ENCODE measurements at regions not wholly inside any gene's neighbourhood (a gene's known extent, or its start where the extent isn't known, plus 50 kb on each side); places are given as distances from the start of the nearest gene placed in this dataset.
"Not testable (repeated sequence)": the region's sequence is repeated elsewhere in the genome, so short reads cannot be mapped to it uniquely, and the experiment has no call there.

GRCh38 chr2:107751936-107752335 lies 74.8 kb upstream of the RGPD4 start:
- Mint-ChIP-seq H3K27me3 (ENCODE audit: insufficient read depth, unreplicated experiment) (no peaks in the 10 kb centered on the region), H3K36me3 (ENCODE audit: insufficient read depth, unreplicated experiment) (no peaks in the 10 kb centered on the region), H3K4me3 (ENCODE audit: unreplicated experiment) (no peak overlapping the region), H3K9me3 (ENCODE audit: unreplicated experiment) (no peaks in the 10 kb centered on the region), H3K4me1 (ENCODE audit: low read depth, unreplicated experiment) (no peaks in the 10 kb centered on the region), H3K27ac (ENCODE audit: unreplicated experiment) (no peak overlapping the region)
- Histone ChIP-seq H3K27me3 (replicated peaks; ENCODE audit: control insufficient read depth, insufficient read depth, low read length) (no peaks in the 10 kb centered on the region), H3K9me3 (no peaks in the 10 kb centered on the region), H3K36me3 (ENCODE audit: control insufficient read depth, insufficient read depth, low read length) (no peaks in the 10 kb centered on the region), H3K4me3 (ENCODE audit: low read depth, low read length) (no peak overlapping the region), H3K4me1 (no peaks in the 10 kb centered on the region)
- ChIA-PET POLR2A (no interaction called here), CTCF (no interaction called here)
- BruUV-seq (replicated peaks), result no TSS peak
- intact Hi-C loops (cut with micrococcal nuclease; ENCODE audit: unreplicated experiment), result no loop called here
- no peak for DNase-seq
- no peak for TF ChIP-seq CTCF (IDR thresholded peaks at IDR 0.05; ENCODE audit: insufficient read depth in 1 of 2, low read depth in 1 of 2, low read length in 1 of 2, severe bottlenecking in 1 of 2, unreplicated experiment in 1 of 2)

GRCh38 chr2:107753806-107754205 lies 72.9 kb upstream of the RGPD4 start:
- BruUV-seq (replicated peaks); H3K36me3 Mint-ChIP-seq (ENCODE audit: insufficient read depth, unreplicated experiment); H3K4me1 ChIP-seq; CTCF ChIA-PET; H3K27me3 ChIP-seq (replicated peaks; ENCODE audit: control insufficient read depth, insufficient read depth, low read length); H3K27ac Mint-ChIP-seq (ENCODE audit: unreplicated experiment); H3K9me3 ChIP-seq; POLR2A ChIA-PET; H3K4me3 Mint-ChIP-seq (ENCODE audit: unreplicated experiment); H3K36me3 ChIP-seq (ENCODE audit: control insufficient read depth, insufficient read depth, low read length); intact Hi-C loops (cut with micrococcal nuclease; ENCODE audit: unreplicated experiment); H3K4me3 ChIP-seq (ENCODE audit: low read depth, low read length); DNase-seq; H3K27me3 Mint-ChIP-seq (ENCODE audit: insufficient read depth, unreplicated experiment); H3K4me1 Mint-ChIP-seq (ENCODE audit: low read depth, unreplicated experiment); H3K9me3 Mint-ChIP-seq (ENCODE audit: unreplicated experiment): not testable (repeated sequence)

- H3K4me1 ChIP-seq, result no peaks in the 10 kb centered on the region
These were observed 69.5 kb upstream of the RGPD4 start for GRCh38 chr2:107757223-107757622.

More at GRCh38 chr2:107757223-107757622, 69.5 kb upstream of the RGPD4 start:
- intact Hi-C loops (cut with micrococcal nuclease; ENCODE audit: unreplicated experiment), result no loop called here
- DNase-seq, result no peak
- Histone ChIP-seq H3K4me3 (ENCODE audit: low read depth, low read length) (no peak overlapping the region), H3K27me3 (replicated peaks; ENCODE audit: control insufficient read depth, insufficient read depth, low read length) (no peaks in the 10 kb centered on the region), H3K9me3 (no peaks in the 10 kb centered on the region), H3K36me3 (ENCODE audit: control insufficient read depth, insufficient read depth, low read length) (no peaks in the 10 kb centered on the region)
- BruUV-seq (replicated peaks), result no TSS peak
- H3K4me3 Mint-ChIP-seq (ENCODE audit: unreplicated experiment), result no peak overlapping the region
- no peaks in the 10 kb centered on the region for H3K4me1 Mint-ChIP-seq (ENCODE audit: low read depth, unreplicated experiment)
- H3K27ac Mint-ChIP-seq (ENCODE audit: unreplicated experiment), result no peak overlapping the region
- CTCF ChIA-PET, result no interaction called here
- POLR2A ChIA-PET, result no interaction called here
- H3K27me3 Mint-ChIP-seq (ENCODE audit: insufficient read depth, unreplicated experiment), result peaks cover 9% of the 10 kb centered on the region
- no peaks in the 10 kb centered on the region for H3K9me3 Mint-ChIP-seq (ENCODE audit: unreplicated experiment)
- no peaks in the 10 kb centered on the region for H3K36me3 Mint-ChIP-seq (ENCODE audit: insufficient read depth, unreplicated experiment)
- no peak for TF ChIP-seq CTCF (IDR thresholded peaks at IDR 0.05; ENCODE audit: insufficient read depth in 1 of 2, low read depth in 1 of 2, low read length in 1 of 2, severe bottlenecking in 1 of 2, unreplicated experiment in 1 of 2)
